HG02678 (cell line): ENCODE measurements at regions not wholly inside any gene's neighbourhood (a gene's known extent, or its start where the extent isn't known, plus 50 kb on each side); places are given as distances from the start of the nearest gene placed in this dataset.

Experiments
- ATAC-seq: cut with Tn5 transposase; IDR thresholded peaks from one replicate; pipeline ENCODE4 v1.9.1; 2021; ENCODE audit warnings: mild to moderate bottlenecking, moderate library complexity; ENCODE audit not compliant: unreplicated experiment

GRCh38 chr5:114018186-114018585 lies 343.7 kb upstream of the KCNN2 start:
- ATAC-seq = no peak

DNA sequence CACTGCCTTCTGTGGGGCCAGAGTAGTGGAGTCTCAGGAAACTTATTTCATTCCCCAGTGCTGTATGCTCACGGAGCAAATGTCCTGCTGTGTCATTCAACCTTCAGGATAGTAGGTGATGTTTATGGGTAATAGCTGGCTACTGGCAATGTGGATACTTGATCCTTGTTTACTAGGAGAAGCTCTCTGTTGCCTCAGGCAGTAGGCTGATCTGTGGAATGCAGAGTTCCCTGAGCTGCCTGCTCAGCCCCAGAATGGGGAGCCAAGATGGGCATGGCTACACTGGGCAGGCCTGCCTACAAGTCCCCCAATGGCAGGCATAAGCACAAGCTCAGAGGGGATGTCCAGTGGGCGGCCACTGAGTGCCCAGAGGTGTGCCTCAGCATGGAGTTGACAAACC lies 323.1 kb upstream of the KCNN2 start:
- ATAC-seq = no peak

- ATAC-seq = no peak
These were observed 311.8 kb upstream of the KCNN2 start for GRCh38 chr5:114050087-114050486.

DNA sequence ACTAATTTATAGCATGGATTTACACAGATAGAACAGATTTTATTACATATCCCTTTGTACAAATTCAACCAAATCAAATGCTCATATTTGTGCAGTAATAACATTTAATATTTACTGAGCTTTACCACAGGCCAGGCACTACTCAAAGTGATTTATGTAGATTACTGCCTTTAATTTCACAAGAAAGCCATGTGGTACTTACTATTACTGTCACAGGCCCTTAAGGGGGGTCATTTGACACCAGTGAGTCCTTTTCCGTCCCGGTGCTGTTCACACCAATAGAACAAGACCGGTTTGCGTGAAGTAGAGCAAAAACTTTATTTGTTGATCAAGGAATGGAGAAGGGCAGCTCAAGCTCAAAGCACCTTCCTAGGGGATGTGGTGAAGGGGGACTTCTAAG lies 308.5 kb upstream of the KCNN2 start:
- no peak for ATAC-seq

GRCh38 chr5:114054594-114054993 lies 307.3 kb upstream of the KCNN2 start:
- no peak for ATAC-seq

- ATAC-seq = no peak
These were observed 306.3 kb upstream of the KCNN2 start for GRCh38 chr5:114055318-114056184.

- no peak for ATAC-seq
These were observed 305.7 kb upstream of the KCNN2 start for GRCh38 chr5:114056185-114056538.

DNA sequence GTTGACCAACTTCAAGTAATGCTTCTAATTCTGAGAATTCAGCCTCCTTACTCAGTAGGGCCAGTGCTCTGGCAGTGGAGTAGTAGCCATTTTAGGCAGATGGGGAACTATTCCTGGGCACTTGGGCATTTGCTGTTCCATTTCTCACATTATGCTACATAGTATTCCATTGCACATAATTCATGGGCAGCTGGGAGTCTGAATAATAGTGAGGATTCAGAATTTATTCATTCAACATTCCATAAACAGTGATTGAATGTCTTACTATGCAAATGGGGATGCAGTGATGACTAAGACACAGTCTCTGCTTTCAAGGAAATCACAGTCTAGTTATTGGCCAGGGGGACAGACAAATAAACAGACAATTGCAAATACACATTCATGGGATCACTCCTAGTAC lies 301.0 kb upstream of the KCNN2 start:
- no peak for ATAC-seq

GRCh38 chr5:114062932-114063867 lies 298.7 kb upstream of the KCNN2 start:
- ATAC-seq = no peak

GRCh38 chr5:114065912-114066311 lies 296.0 kb upstream of the KCNN2 start:
- ATAC-seq = no peak

- no peak for ATAC-seq
These were observed 291.7 kb upstream of the KCNN2 start for GRCh38 chr5:114070093-114070722.

DNA sequence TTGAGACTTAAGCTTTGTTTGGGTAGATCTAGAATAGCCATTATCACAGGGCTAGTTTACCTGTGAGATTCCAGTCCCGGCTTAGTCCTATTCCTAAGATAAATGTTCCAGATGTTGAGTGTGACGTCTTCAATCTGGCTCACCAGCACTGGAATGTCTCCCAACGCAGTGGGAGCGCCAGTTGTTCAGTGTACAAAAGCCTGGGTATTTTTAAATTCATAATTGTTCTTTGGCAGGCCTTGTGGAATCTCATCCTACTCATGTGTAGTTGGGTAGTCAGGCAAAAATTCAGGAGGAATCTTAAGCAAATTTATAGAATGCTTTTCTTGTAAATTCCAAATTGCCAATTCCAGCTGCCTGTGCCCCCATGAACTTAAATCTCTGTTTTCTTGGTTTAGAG lies 272.6 kb upstream of the KCNN2 start:
- ATAC-seq = no peak

DNA sequence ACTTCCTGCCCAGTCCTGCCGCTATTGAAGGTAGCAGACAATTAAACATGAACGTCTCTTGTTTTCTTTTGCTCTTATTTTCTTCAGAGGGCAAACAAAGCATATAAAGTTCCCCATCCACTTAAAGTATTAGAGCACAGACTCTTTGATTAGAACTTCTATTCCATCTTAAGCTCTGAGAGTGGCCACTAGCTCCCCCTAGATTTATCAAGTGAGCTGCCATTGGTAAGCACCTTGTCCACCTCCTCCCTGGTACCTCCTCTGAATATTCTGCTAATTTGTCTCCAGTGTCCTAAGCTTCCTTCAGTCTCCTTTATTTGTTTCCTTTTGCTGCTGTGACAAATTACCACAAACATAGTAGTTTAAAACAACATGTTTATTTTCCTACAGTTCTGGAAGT lies 264.3 kb upstream of the KCNN2 start:
- ATAC-seq = no peak

DNA sequence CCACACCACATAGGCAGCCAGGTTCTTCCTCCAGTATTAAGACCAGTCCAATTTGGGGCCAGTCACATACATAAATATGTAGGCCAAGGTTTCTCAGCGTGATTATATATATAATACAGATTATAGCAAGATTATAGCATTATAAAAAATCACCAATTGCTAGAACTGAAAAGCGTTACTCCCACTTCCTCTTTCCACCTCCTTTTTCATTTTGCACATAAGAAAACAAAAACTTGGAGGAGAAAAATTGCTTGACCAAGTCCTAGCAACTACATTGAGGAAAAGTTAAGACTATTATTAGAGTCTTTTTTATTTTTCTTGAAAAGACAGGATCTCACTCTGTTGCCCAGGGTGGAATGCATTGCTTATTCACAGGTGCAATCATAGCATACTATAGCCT lies 262.7 kb upstream of the KCNN2 start:
- no peak for ATAC-seq

DNA sequence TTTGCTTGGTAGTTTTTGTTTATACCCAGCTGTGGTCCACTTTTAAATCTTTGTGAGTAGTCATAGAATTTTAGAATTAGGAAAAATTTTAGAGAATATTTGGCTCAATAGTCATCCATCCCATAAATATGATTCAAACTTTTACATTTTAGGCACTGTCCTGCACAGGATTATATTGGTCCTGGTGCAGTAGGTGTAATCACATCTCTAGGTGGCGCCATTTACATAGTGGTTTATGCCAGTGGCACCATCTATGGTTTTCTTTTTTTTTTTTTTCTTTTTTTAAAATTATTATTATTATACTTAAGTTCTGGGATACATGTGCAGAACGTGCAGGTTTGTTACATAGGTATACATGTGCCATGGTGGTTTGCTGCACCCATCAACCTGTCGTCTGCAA lies 260.7 kb upstream of the KCNN2 start:
- no peak for ATAC-seq

- ATAC-seq = no peak
These were observed 248.3 kb upstream of the KCNN2 start for GRCh38 chr5:114113604-114114003.

DNA sequence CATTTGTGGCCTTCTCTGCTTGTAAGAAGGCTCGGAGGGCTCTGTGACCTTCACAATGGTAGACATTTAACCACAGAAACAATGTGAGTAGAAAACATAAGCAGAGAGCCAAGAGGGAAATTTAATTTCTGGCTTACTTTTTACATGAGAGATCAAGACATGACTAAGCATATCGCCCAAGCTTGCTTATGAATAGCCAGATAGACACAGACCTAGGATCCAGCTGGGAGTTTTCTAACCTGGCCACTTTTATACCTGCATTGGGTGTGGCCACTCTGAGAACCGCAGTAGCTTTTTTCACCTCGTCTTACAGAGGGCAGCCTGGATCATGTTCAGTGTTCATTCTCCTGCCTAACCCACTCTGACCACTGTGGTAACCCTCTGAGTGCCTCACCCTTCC lies 244.9 kb upstream of the KCNN2 start:
- no peak for ATAC-seq

DNA sequence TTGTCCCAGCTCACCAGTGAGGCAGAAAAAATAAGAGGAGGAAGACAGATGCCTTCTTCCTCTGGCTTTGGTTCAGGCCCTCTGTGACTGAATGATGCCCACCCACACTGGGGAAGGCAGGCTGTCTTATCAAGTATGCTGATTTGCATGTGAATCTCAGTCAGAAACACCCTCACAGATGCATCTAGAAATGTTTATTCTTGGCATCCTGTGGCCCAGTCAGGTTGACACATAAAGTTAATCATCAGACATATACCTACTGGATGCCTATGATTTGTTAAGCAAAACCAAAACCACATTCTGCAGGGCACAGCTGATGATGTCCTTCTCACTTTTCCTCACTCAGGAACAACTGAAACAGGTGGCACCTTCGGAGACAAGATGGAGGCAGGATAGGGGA lies 243.4 kb upstream of the KCNN2 start:
- no peak for ATAC-seq

GRCh38 chr5:114120166-114120565 lies 241.7 kb upstream of the KCNN2 start:
- no peak for ATAC-seq

DNA sequence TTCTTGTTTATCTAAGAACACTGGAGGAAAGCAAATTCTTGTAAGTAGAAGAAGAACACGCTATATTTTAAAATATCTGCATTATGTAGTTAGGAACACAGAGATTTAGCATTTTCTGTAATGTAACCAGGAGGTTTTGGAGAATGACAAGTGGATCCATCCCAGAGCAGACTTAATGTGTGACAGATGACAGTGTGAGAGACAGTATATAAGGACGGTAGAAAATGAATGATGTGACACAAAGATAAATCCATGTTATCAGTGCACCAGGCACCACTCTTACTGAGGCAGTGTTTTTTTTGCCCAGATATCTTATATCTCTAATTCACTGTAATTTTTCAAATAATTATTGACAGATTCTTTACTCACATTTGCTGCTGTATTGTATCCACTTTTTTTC lies 239.0 kb upstream of the KCNN2 start:
- no peak for ATAC-seq

GRCh38 chr5:114123654-114124053 lies 238.2 kb upstream of the KCNN2 start:
- no peak for ATAC-seq

- ATAC-seq = no peak
These were observed 215.5 kb upstream of the KCNN2 start for GRCh38 chr5:114146398-114146797.
